ENCODE measurements at regions not wholly inside any gene's neighbourhood (a gene's known extent, or its start where the extent isn't known, plus 50 kb on each side); places are given as distances from the start of the nearest gene placed in this dataset.

DNA sequence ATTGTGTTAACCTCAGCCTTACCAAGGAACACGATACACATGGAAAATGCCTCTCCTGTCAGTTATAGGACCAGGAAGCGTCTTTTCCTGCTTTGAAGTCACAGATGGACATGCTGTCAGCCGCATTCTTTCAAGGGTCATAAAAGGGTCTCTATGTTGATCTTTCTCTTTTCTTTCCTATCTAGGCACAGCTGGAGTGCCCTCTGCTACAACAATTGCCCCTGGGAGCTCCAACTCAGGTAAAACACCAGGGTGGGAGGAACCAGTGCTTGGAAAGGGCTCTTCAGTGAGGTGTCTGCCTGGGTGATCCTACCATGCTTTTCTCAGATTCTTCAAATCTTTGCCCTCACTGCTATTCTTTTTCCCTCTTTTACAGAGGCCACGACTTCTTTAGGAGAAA, 157.4 kb upstream of the CNTN1 start:
- Histone ChIP-seq H3K4me3 (no peak overlapping the region), H3K4me1 (no peaks in the 10 kb centered on the region), H3K27me3 (no peaks in the 10 kb centered on the region), H3K27ac (no peak overlapping the region), H3K9me3 (peaks cover 0 to 9% of the 10 kb centered on the region in 2 donors), H3K36me3 (no peaks in the 10 kb centered on the region)
- ATAC-seq (no peak), DNase-seq (no peak)
- TF ChIP-seq, protein P1, sequence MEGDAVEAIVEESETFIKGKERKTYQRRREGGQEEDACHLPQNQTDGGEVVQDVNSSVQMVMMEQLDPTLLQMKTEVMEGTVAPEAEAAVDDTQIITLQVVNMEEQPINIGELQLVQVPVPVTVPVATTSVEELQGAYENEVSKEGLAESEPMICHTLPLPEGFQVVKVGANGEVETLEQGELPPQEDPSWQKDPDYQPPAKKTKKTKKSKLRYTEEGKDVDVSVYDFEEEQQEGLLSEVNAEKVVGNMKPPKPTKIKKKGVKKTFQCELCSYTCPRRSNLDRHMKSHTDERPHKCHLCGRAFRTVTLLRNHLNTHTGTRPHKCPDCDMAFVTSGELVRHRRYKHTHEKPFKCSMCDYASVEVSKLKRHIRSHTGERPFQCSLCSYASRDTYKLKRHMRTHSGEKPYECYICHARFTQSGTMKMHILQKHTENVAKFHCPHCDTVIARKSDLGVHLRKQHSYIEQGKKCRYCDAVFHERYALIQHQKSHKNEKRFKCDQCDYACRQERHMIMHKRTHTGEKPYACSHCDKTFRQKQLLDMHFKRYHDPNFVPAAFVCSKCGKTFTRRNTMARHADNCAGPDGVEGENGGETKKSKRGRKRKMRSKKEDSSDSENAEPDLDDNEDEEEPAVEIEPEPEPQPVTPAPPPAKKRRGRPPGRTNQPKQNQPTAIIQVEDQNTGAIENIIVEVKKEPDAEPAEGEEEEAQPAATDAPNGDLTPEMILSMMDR (IDR thresholded peaks at IDR 0.05), result no peak
- intact Hi-C loops (cut with DNase I), result no loop called here

DNA sequence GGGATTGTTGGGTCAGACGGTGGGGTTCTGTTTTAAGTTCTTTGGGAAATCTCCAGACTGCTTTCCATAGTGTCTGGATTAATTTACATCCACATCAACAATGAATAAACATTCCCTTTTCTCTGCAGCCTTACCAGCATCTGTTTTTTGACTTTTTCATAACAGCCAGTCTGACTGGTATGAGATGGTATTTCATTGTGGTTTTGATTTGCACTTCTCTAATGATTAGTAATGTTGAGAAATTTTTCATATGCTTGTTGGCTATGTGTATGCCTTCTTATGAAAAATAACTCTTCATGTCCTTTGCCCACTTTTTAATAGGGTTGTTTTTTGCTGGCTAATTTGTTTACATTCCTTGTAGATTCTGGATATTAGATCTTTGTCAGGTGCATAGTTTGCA, 140.8 kb upstream of the CNTN1 start:
- Histone ChIP-seq H3K27ac (no peak overlapping the region), H3K4me1 (no peaks in the 10 kb centered on the region), H3K36me3 (no peaks in the 10 kb centered on the region), H3K27me3 (no peaks in the 10 kb centered on the region), H3K9me3 (peaks cover 0 to 3% of the 10 kb centered on the region in 2 donors), H3K4me3 (no peak overlapping the region)
- no peak for ATAC-seq
- no peak for DNase-seq
- intact Hi-C loops (cut with DNase I), result no loop called here
- TF ChIP-seq, protein P1 (IDR thresholded peaks at IDR 0.05), result no peak

DNA sequence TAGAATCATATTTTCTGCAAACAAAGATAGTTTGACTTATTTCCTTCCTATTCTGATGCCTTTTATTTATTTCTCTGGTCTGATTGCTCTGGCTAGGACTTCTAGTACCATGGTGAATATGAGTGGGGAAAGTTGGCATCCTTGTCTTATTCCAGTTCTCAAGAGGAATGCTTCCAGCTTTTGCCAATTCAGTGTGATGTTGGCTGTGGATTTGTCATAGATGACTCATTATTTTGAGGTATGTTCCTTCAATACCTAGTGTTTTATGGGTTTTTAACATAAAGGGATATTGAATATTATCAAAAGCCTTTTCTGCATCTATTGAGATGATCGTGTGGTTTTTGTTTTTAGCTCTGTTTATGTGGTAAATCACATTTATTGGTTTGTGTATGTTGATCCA, 139.4 kb upstream of the CNTN1 start:
- no peak overlapping the region for H3K27ac ChIP-seq
- H3K4me1 ChIP-seq, result no peaks in the 10 kb centered on the region
- no peak for DNase-seq
- no peak for ATAC-seq
- intact Hi-C loops (cut with DNase I), result no loop called here
- peaks cover 0 to 3% of the 10 kb centered on the region in 2 donors for H3K9me3 ChIP-seq
- H3K36me3 ChIP-seq, result no peaks in the 10 kb centered on the region
- H3K27me3 ChIP-seq, result no peaks in the 10 kb centered on the region
- TF ChIP-seq, protein P1 (IDR thresholded peaks at IDR 0.05), result no peak
- H3K4me3 ChIP-seq, result no peak overlapping the region

DNA sequence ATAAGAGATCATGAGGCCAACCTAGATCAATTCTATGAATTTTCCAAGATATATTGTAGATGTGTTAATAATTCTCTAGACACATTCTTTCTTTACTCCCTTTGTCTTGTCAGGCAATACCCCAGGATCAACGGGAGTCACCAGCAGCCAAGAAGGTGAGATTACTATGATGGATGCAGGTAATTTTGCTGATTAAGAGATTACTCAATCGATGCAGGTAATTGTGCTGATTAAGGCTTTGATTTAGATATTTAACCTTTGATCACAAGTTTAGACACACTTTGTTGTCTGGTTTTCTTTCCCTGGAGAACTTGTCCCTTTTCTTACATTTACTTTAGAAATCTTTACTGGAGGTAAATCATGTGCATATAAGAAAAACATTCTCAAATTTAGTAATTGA, 134.3 kb upstream of the CNTN1 start:
- Histone ChIP-seq H3K4me1 (no peaks in the 10 kb centered on the region), H3K27ac (no peak overlapping the region)
- TF ChIP-seq, protein P1 (IDR thresholded peaks at IDR 0.05), result no peak

DNA sequence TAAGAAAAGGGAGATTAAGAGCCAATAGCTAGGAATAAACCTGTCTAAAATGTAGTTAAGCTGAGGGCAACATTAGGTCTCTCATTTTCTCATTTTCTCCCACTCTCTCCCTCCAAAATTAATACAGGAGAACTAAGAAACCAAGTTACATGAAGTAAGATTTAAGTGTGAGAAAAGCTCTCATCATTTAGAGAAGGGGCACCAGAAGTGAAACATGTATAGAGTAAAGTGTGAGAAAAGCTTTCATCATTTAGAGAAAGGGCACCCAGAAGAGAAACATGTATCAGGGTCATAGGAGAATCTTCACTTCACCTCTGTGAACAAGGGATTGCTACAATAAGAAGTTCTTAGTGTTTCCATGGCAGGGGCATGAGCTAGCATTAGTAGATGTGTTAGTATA, 132.4 kb upstream of the CNTN1 start:
- DNase-seq (no peak), ATAC-seq (no peak)
- Histone ChIP-seq H3K4me1 (no peaks in the 10 kb centered on the region), H3K27me3 (no peaks in the 10 kb centered on the region), H3K36me3 (no peaks in the 10 kb centered on the region), H3K27ac (no peak overlapping the region), H3K4me3 (no peak overlapping the region), H3K9me3 (peaks cover 0 to 3% of the 10 kb centered on the region in 2 donors)
- TF ChIP-seq, protein P1 (IDR thresholded peaks at IDR 0.05), result no peak
- intact Hi-C loops (cut with DNase I), result no loop called here

More for the DNA sequence above, 134.3 kb upstream of the CNTN1 start:
- Histone ChIP-seq H3K9me3 (peaks cover 0 to 3% of the 10 kb centered on the region in 2 donors), H3K4me3 (no peak overlapping the region), H3K27me3 (no peaks in the 10 kb centered on the region), H3K36me3 (no peaks in the 10 kb centered on the region)
- ATAC-seq (no peak), DNase-seq (no peak)
- intact Hi-C loops (cut with DNase I), result no loop called here

All from left lung (tissue), 4 donors.